HEK293 (cell line): ENCODE measurements at regions not wholly inside any gene's neighbourhood (a gene's known extent, or its start where the extent isn't known, plus 50 kb on each side); places are given as distances from the start of the nearest gene placed in this dataset.

Experiments used
- CTCF ChIA-PET: fragments of 350-600 bp; formaldehyde crosslinking; extraction: SDS; loops from one replicate; lab custom pipeline; 2021; ENCODE audit warnings: antibody characterized with exemption; lab: Yijun Ruan, JAX
- POLR2A ChIA-PET: fragments of 300-600 bp; formaldehyde crosslinking; extraction: SDS; loops from one replicate; lab custom pipeline; 2020; ENCODE audit warnings: antibody characterized with exemption, inconsistent platforms; lab: Yijun Ruan, JAX
- H3K27ac ChIP-seq: fragments of 200-500 bp; sonication (Bioruptor generic); 2 replicates; pipeline ENCODE4 v1.5.1; 2014; ENCODE audit warnings: low read depth, low read length, control low read depth, inconsistent platforms; ENCODE audit errors: extremely low read depth
- H3K36me3 ChIP-seq, 2 experiments: fragments of 200-500 bp in 1 of 2; sonication (Bioruptor generic) in 1 of 2; 1 replicate in 1 of 2; 2 replicates in 1 of 2; pipeline ENCODE4 v1.5.1; 2014 to 2017; ENCODE audit warnings: inconsistent platforms in 2 of 2, low read length in 2 of 2; ENCODE audit not compliant: control insufficient read depth in 2 of 2, insufficient read depth in 1 of 2
- H3K4me1 ChIP-seq: fragments of 200-500 bp; sonication (Bioruptor generic); 2 replicates; pipeline ENCODE4 v1.5.1; 2014; ENCODE audit warnings: mild to moderate bottlenecking, low read length, inconsistent platforms; ENCODE audit not compliant: control insufficient read depth, insufficient read depth
- H3K4me3 ChIP-seq: 2 replicates; pipeline ENCODE4 v1.5.1; 2011; ENCODE audit warnings: low read depth, mild to moderate bottlenecking, control low read depth, low read length, moderate library complexity
- H3K9me3 ChIP-seq: fragments of 200-500 bp; sonication (Bioruptor generic); 2 replicates; pipeline ENCODE4 v1.5.1; 2014; ENCODE audit warnings: low read depth, low read length, inconsistent platforms; ENCODE audit not compliant: control insufficient read depth, insufficient read depth
- GFI1B ChIP-seq: fragments of 450-650 bp; formaldehyde crosslinking; IDR thresholded peaks from 2 replicates; pipeline ENCODE4 v1.5.1; 2016; ENCODE audit warnings: missing biosample characterization, missing genetic modification characterization
- ZFP3 ChIP-seq: fragments of 450-650 bp; formaldehyde crosslinking; IDR thresholded peaks from 2 replicates; pipeline ENCODE4 v1.5.1; 2016; ENCODE audit warnings: low read depth, missing biosample characterization, missing genetic modification characterization
- ZNF133 ChIP-seq: fragments of 450-650 bp; formaldehyde crosslinking; IDR thresholded peaks from 2 replicates; pipeline ENCODE4 v1.5.1; 2016; ENCODE audit warnings: missing biosample characterization, missing genetic modification characterization
- ZNF140 ChIP-seq: fragments of 450-650 bp; formaldehyde crosslinking; IDR thresholded peaks from 2 replicates; pipeline ENCODE4 v1.5.1; 2016; ENCODE audit warnings: missing biosample characterization, missing genetic modification characterization
- ZNF2 ChIP-seq: fragments of 450-650 bp; formaldehyde crosslinking; IDR thresholded peaks from 2 replicates; pipeline ENCODE4 v1.5.1; 2016; ENCODE audit warnings: missing biosample characterization, missing genetic modification characterization
- ZNF211 ChIP-seq: fragments of 450-650 bp; formaldehyde crosslinking; IDR thresholded peaks from 2 replicates; pipeline ENCODE4 v1.5.1; 2016; ENCODE audit warnings: low read depth, missing biosample characterization, missing genetic modification characterization
- ZNF518A ChIP-seq: fragments of 450-650 bp; formaldehyde crosslinking; conservative IDR thresholded peaks from 2 replicates; pipeline ENCODE4 v1.5.1; 2016; ENCODE audit warnings: low read depth, missing biosample characterization, missing genetic modification characterization
- ZNF521 ChIP-seq: fragments of 450-650 bp; formaldehyde crosslinking; IDR thresholded peaks from 2 replicates; pipeline ENCODE4 v1.5.1; 2017; ENCODE audit warnings: missing biosample characterization, mild to moderate bottlenecking, missing genetic modification characterization
- ZNF561 ChIP-seq: fragments of 450-650 bp; IDR thresholded peaks from 2 replicates; pipeline ENCODE4 v1.5.1; 2018; ENCODE audit warnings: missing biosample characterization, missing genetic modification characterization, borderline replicate concordance
- ZNF621 ChIP-seq: fragments of 450-650 bp; formaldehyde crosslinking; IDR thresholded peaks from 2 replicates; pipeline ENCODE4 v1.5.1; 2017; ENCODE audit warnings: missing biosample characterization, missing genetic modification characterization
- ZNF629 ChIP-seq: fragments of 450-650 bp; formaldehyde crosslinking; IDR thresholded peaks from 2 replicates; pipeline ENCODE4 v1.5.1; 2017; ENCODE audit warnings: missing biosample characterization, missing genetic modification characterization
- ZNF704 ChIP-seq: fragments of 450-650 bp; formaldehyde crosslinking; IDR thresholded peaks from 2 replicates; pipeline ENCODE4 v1.5.1; 2016; ENCODE audit warnings: missing biosample characterization, missing genetic modification characterization
- ZNF777 ChIP-seq: fragments of 450-650 bp; formaldehyde crosslinking; IDR thresholded peaks from 2 replicates; pipeline ENCODE4 v1.5.1; 2017; ENCODE audit warnings: missing biosample characterization, missing genetic modification characterization, borderline replicate concordance
- ZSCAN4 ChIP-seq: fragments of 450-650 bp; formaldehyde crosslinking; IDR thresholded peaks from 2 replicates; pipeline ENCODE4 v1.5.1; 2017; ENCODE audit warnings: missing biosample characterization, missing genetic modification characterization
- TF ChIP-seq, protein P1 (sequence below): fragments of 450-650 bp; formaldehyde crosslinking; IDR thresholded peaks from 2 replicates; pipeline ENCODE4 v1.5.1; 2016; ENCODE audit warnings: missing biosample characterization, missing genetic modification characterization, borderline replicate concordance

DNA sequence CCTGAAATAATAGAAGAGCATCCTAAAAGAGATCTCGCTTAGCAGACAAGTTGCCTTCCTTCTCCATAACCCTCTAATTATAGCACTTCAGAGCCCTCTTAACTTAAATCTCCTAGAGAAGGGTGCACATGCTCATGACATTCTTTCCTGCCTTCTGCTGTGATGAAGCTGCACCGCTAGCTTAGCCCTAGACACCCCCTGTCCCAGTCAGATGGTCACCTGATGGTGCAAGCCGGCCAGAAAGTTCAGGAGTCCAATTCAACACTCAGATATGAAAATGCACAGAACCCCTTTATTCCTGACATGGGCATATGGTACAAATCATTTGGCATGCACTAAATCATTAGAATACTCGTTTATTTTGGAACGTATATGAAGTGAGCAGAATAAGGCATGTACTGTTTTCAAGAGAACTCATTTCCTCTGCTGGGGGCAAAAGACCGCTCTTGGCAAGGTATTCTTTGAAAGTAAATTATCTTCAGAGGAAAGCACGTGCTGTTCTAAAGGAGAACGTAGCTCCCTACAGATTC is 420.4 kb upstream of the PROK2 start:
- TF ChIP-seq ZNF704 (tag by site-specific recombination) = no peak
- TF ChIP-seq ZNF521 (tag by site-specific recombination) = no peak
- no peak for TF ChIP-seq ZNF2 (tag by site-specific recombination)
- TF ChIP-seq ZNF518A = no peak
- Histone ChIP-seq H3K4me1 (no peaks in the 10 kb centered on the region), H3K27ac (no peak overlapping the region), H3K9me3 (no peaks in the 10 kb centered on the region), H3K36me3 (no peaks in the 10 kb centered on the region), H3K4me3 (no peak overlapping the region)
- ChIA-PET POLR2A (no interaction called here), CTCF (no interaction called here)

GRCh38 chr3:72204452-72204851 is 419.5 kb upstream of the PROK2 start:
- no peak overlapping the region for H3K27ac ChIP-seq
- H3K9me3 ChIP-seq = no peaks in the 10 kb centered on the region
- TF ChIP-seq ZNF629 (no peak), ZSCAN4 (tag by site-specific recombination) (0 out of 2 replicates have a peak, but pooled peaks have one; percentile 51)
- CTCF ChIA-PET = no interaction called here
- no peaks in the 10 kb centered on the region for H3K36me3 ChIP-seq
- no peaks in the 10 kb centered on the region for H3K4me1 ChIP-seq
- POLR2A ChIA-PET = no interaction called here
- no peak overlapping the region for H3K4me3 ChIP-seq

- Histone ChIP-seq H3K27ac (no peak overlapping the region), H3K4me3 (no peak overlapping the region), H3K4me1 (no peaks in the 10 kb centered on the region), H3K36me3 (no peaks in the 10 kb centered on the region), H3K9me3 (no peaks in the 10 kb centered on the region)
- ChIA-PET CTCF (no interaction called here), POLR2A (interaction anchor here (0.5 kb wide), 1 partner anchor 184 kb away, joined by 5 read pairs; no protein-coding TSS in a partner anchor)
- TF ChIP-seq ZNF621 (tag by site-specific recombination) = no peak
Measured at GRCh38 chr3:72203613-72204349, 418.8 kb upstream of the PROK2 start.

DNA sequence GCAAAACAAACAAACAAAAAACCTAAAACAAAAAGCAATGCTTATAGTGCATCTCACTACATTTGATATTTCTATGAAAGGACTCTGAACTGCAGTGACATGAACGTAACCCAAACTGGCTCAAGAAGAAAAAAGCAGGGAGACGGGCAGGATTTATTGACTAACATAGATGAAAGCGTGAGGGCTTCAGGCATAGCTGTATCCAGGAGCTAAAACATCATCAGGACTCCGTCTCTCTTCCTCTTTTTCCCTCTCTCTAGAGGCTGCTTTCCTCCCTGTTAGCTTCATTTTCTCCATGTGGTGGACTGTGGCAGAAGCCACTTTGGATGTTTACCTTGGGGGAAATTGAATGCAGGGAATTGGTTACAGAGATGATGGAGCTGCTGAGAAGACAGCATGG is 418.2 kb upstream of the PROK2 start:
- Histone ChIP-seq H3K4me1 (no peaks in the 10 kb centered on the region), H3K36me3 (no peaks in the 10 kb centered on the region), H3K27ac (no peak overlapping the region), H3K4me3 (no peak overlapping the region), H3K9me3 (no peaks in the 10 kb centered on the region)
- CTCF ChIA-PET = no interaction called here
- POLR2A ChIA-PET = no interaction called here
- TF ChIP-seq ZNF561 (tag by site-specific recombination) (no peak), ZFP3 (tag by site-specific recombination) (no peak), GFI1B (tag by site-specific recombination) (no peak), ZNF777 (tag by site-specific recombination) (no peak), ZNF211 (tag by site-specific recombination) (no peak), ZNF140 (tag by site-specific recombination) (no peak), ZNF133 (tag by site-specific recombination) (no peak)
- TF ChIP-seq, protein P1, sequence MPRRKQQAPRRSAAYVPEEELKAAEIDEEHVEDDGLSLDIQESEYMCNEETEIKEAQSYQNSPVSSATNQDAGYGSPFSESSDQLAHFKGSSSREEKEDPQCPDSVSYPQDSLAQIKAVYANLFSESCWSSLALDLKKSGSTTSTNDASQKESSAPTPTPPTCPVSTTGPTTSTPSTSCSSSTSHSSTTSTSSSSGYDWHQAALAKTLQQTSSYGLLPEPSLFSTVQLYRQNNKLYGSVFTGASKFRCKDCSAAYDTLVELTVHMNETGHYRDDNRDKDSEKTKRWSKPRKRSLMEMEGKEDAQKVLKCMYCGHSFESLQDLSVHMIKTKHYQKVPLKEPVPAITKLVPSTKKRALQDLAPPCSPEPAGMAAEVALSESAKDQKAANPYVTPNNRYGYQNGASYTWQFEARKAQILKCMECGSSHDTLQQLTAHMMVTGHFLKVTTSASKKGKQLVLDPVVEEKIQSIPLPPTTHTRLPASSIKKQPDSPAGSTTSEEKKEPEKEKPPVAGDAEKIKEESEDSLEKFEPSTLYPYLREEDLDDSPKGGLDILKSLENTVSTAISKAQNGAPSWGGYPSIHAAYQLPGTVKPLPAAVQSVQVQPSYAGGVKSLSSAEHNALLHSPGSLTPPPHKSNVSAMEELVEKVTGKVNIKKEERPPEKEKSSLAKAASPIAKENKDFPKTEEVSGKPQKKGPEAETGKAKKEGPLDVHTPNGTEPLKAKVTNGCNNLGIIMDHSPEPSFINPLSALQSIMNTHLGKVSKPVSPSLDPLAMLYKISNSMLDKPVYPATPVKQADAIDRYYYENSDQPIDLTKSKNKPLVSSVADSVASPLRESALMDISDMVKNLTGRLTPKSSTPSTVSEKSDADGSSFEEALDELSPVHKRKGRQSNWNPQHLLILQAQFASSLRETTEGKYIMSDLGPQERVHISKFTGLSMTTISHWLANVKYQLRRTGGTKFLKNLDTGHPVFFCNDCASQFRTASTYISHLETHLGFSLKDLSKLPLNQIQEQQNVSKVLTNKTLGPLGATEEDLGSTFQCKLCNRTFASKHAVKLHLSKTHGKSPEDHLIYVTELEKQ (tag by site-specific recombination) = no peak
